Neural progenitor cell (in vitro differentiated cells): ENCODE measurements at regions not wholly inside any gene's neighbourhood (a gene's known extent, or its start where the extent isn't known, plus 50 kb on each side); places are given as distances from the start of the nearest gene placed in this dataset.

Experiments
- DNase-seq: peaks from one replicate; pipeline ENCODE4 v3.0.0-alpha.2; 2016; ENCODE audit warnings: low spot score
- H2AFZ ChIP-seq: fragments of 200-600 bp; sonication (generic); replicated peaks from 2 replicates; pipeline ENCODE4 v1.6.1; 2016; ENCODE audit warnings: antibody characterized with exemption
- H3F3A ChIP-seq: fragments of 200-600 bp; sonication (generic); 2 replicates; pipeline ENCODE4 v1.6.1; 2016; ENCODE audit warnings: antibody characterized with exemption, low read depth
- H3K27ac ChIP-seq: fragments of 200-600 bp; sonication (generic); 2 replicates; pipeline ENCODE4 v1.5.1; 2016; ENCODE audit warnings: mild to moderate bottlenecking
- H3K27me3 ChIP-seq: fragments of 200-600 bp; sonication (generic); 2 replicates; pipeline ENCODE4 v1.6.1; 2016; ENCODE audit warnings: mild to moderate bottlenecking, moderate library complexity
- H3K36me3 ChIP-seq: fragments of 200-600 bp; sonication (generic); 2 replicates; pipeline ENCODE4 v1.5.1; 2016
- H3K4me1 ChIP-seq: fragments of 200-600 bp; sonication (generic); 2 replicates; pipeline ENCODE4 v1.6.1; 2016; ENCODE audit warnings: mixed run types
- H3K4me2 ChIP-seq: fragments of 200-600 bp; sonication (generic); 2 replicates; pipeline ENCODE4 v1.6.1; 2016
- H3K4me3 ChIP-seq: fragments of 200-600 bp; sonication (generic); 2 replicates; pipeline ENCODE4 v1.5.1; 2016
- H3K79me2 ChIP-seq: fragments of 200-600 bp; sonication (generic); 2 replicates; pipeline ENCODE4 v1.6.1; 2016; ENCODE audit warnings: low read depth
- H3K9ac ChIP-seq: fragments of 200-600 bp; sonication (generic); 2 replicates; pipeline ENCODE4 v1.6.1; 2016
- H3K9me3 ChIP-seq: fragments of 200-600 bp; sonication (generic); 2 replicates; pipeline ENCODE4 v1.5.1; 2016; ENCODE audit warnings: low read depth
- H4K20me1 ChIP-seq: fragments of 200-600 bp; sonication (generic); 2 replicates; pipeline ENCODE4 v1.6.1; 2016; ENCODE audit warnings: low read depth
- H3K27ac Mint-ChIP-seq: 3 replicates; pipeline ENCODE4 v1.8.0; 2021; ENCODE audit warnings: mixed read lengths
- H3K27me3 Mint-ChIP-seq: 2 replicates; pipeline ENCODE4 v1.8.0; 2022; ENCODE audit warnings: low read depth, mild to moderate bottlenecking, inconsistent platforms, moderate library complexity, mixed read lengths; ENCODE audit not compliant: insufficient read depth
- H3K36me3 Mint-ChIP-seq: 3 replicates; pipeline ENCODE4 v1.8.0; 2021; ENCODE audit warnings: mixed read lengths
- H3K4me1 Mint-ChIP-seq: 3 replicates; pipeline ENCODE4 v1.8.0; 2021; ENCODE audit warnings: mixed read lengths
- H3K4me3 Mint-ChIP-seq: 3 replicates; pipeline ENCODE4 v1.8.0; 2021; ENCODE audit warnings: mild to moderate bottlenecking, moderate library complexity, mixed read lengths
- H3K9me3 Mint-ChIP-seq: 3 replicates; pipeline ENCODE4 v1.8.0; 2020; ENCODE audit warnings: mixed read lengths
- CTCF ChIP-seq: fragments of 200-600 bp; sonication (generic); IDR thresholded peaks from 2 replicates; pipeline ENCODE4 v1.5.1; 2017; ENCODE audit warnings: antibody characterized with exemption, mild to moderate bottlenecking
- EZH2 ChIP-seq: fragments of 200-600 bp; sonication (generic); IDR thresholded peaks from 2 replicates; pipeline ENCODE4 v1.6.1; 2017; ENCODE audit warnings: antibody characterized with exemption, mild to moderate bottlenecking, moderate library complexity
- EZH2phosphoT487 ChIP-seq: fragments of 200-600 bp; sonication (generic); IDR thresholded peaks from 2 replicates; pipeline ENCODE4 v1.6.1; 2017; ENCODE audit warnings: antibody characterized with exemption

- Histone ChIP-seq H3F3A (no peaks in the 10 kb centered on the region), H3K4me3 (no peak overlapping the region), H2AFZ (no peak overlapping the region), H3K79me2 (no peaks in the 10 kb centered on the region), H3K36me3 (no peaks in the 10 kb centered on the region), H3K27me3 (no peaks in the 10 kb centered on the region), H4K20me1 (no peaks in the 10 kb centered on the region), H3K9me3 (no peaks in the 10 kb centered on the region), H3K4me2 (peak overlapping the region; percentile 16), H3K4me1 (peaks cover 25% of the 10 kb centered on the region), H3K9ac (no peak overlapping the region), H3K27ac (no peak overlapping the region)
- Mint-ChIP-seq H3K4me1 (peaks cover 36% of the 10 kb centered on the region), H3K36me3 (peaks cover 16% of the 10 kb centered on the region), H3K27me3 (peaks cover 13% of the 10 kb centered on the region), H3K4me3 (no peak overlapping the region), H3K9me3 (peaks cover 28% of the 10 kb centered on the region), H3K27ac (no peak overlapping the region)
- no peak for DNase-seq
- no peak for TF ChIP-seq EZH2
- TF ChIP-seq EZH2phosphoT487 = no peak
- no peak for TF ChIP-seq CTCF
Measured at GRCh38 chr4:123876143-123876542, 479.5 kb downstream of the SPRY1 start.

DNA sequence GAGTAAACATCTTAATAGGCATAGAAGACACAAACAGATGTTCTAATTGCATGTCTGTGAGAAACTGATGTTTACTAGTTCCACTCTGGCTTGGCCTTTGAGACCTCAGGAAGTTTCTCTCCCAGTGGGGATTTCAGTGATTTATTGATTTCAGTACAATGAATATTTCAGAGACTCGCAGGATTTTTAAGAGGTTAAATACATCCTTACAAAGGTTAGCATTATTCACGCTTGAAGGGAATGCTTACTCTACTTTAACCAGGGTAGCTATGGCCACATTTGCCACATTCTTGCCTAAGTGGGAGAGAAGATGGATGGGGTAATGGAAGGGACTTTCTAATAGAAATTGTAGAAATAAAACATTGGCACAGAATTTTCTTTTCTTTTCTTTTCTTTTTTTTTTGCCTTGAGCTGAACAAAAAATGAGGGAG is 480.1 kb downstream of the SPRY1 start:
- peak overlapping the region; percentile 16 for H3K4me2 ChIP-seq
- H3K9me3 ChIP-seq = no peaks in the 10 kb centered on the region
- no peak overlapping the region for H3K4me3 ChIP-seq
- Mint-ChIP-seq H3K4me1 (peaks cover 34% of the 10 kb centered on the region), H3K4me3 (no peak overlapping the region), H3K27ac (peak overlapping the region; percentile 52), H3K36me3 (peaks cover 16% of the 10 kb centered on the region), H3K9me3 (peaks cover 28% of the 10 kb centered on the region), H3K27me3 (peaks cover 16% of the 10 kb centered on the region)
- no peak overlapping the region for H3K9ac ChIP-seq
- DNase-seq = peak; percentile 28
- H3F3A ChIP-seq = no peaks in the 10 kb centered on the region
- H3K79me2 ChIP-seq = no peaks in the 10 kb centered on the region
- no peak for TF ChIP-seq CTCF
- no peak for TF ChIP-seq EZH2phosphoT487
- no peak for TF ChIP-seq EZH2
- no peaks in the 10 kb centered on the region for H4K20me1 ChIP-seq
- H3K36me3 ChIP-seq = no peaks in the 10 kb centered on the region
- H2AFZ ChIP-seq = no peak overlapping the region
- H3K4me1 ChIP-seq = peaks cover 25% of the 10 kb centered on the region
- no peak overlapping the region for H3K27ac ChIP-seq
- H3K27me3 ChIP-seq = no peaks in the 10 kb centered on the region

- no peaks in the 10 kb centered on the region for H3F3A ChIP-seq
- Mint-ChIP-seq H3K27me3 (peaks cover 16% of the 10 kb centered on the region), H3K9me3 (peaks cover 34% of the 10 kb centered on the region), H3K36me3 (peaks cover 21% of the 10 kb centered on the region), H3K4me3 (no peak overlapping the region), H3K27ac (no peak overlapping the region), H3K4me1 (peaks cover 33% of the 10 kb centered on the region)
- no peaks in the 10 kb centered on the region for H3K27me3 ChIP-seq
- H2AFZ ChIP-seq = no peak overlapping the region
- no peak for DNase-seq
- no peak overlapping the region for H3K9ac ChIP-seq
- H3K9me3 ChIP-seq = no peaks in the 10 kb centered on the region
- no peak for TF ChIP-seq EZH2
- no peak for TF ChIP-seq EZH2phosphoT487
- no peak for TF ChIP-seq CTCF
- H3K36me3 ChIP-seq = no peaks in the 10 kb centered on the region
- H3K27ac ChIP-seq = no peak overlapping the region
- H3K4me2 ChIP-seq = no peak overlapping the region
- no peaks in the 10 kb centered on the region for H3K79me2 ChIP-seq
- H4K20me1 ChIP-seq = no peaks in the 10 kb centered on the region
- no peak overlapping the region for H3K4me3 ChIP-seq
- H3K4me1 ChIP-seq = peaks cover 25% of the 10 kb centered on the region
Measured at GRCh38 chr4:123877551-123877950, 481.0 kb downstream of the SPRY1 start.
